ENCODE measurements at regions not wholly inside any gene's neighbourhood (a gene's known extent, or its start where the extent isn't known, plus 50 kb on each side); places are given as distances from the start of the nearest gene placed in this dataset.
A peak's percentile ranks its signal among the peaks of the same experiment; 100 is the strongest.

DNA sequence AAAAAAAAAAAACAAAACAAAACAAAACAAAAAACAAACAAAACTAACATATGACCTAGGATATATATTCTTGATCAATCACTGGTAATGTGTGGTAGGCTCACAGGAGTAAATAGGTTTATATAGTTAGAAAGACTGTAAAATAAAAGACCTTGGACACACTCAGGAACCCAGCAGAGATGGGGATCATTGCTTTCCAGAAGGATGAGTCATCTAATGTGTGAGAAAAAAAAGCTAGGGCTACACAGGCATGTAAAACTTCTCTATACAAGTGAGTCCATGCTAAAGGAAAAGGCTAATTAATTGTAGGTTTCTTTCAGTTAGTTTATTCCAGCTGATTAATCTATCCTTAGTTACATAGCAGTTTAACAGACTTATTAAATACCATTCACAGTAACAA, 710.3 kb upstream of the ARPP21 start:
- DNase-seq (ENCODE audit: low read depth, low spot score): peak; percentile 50
- no peak overlapping the region for H3K4me3 ChIP-seq (ENCODE audit: low read depth, low read length)
- in situ Hi-C loops (cut with HindIII; ENCODE audit: low sequenced_read_pairs): no loop called here
- TF ChIP-seq, protein P1, sequence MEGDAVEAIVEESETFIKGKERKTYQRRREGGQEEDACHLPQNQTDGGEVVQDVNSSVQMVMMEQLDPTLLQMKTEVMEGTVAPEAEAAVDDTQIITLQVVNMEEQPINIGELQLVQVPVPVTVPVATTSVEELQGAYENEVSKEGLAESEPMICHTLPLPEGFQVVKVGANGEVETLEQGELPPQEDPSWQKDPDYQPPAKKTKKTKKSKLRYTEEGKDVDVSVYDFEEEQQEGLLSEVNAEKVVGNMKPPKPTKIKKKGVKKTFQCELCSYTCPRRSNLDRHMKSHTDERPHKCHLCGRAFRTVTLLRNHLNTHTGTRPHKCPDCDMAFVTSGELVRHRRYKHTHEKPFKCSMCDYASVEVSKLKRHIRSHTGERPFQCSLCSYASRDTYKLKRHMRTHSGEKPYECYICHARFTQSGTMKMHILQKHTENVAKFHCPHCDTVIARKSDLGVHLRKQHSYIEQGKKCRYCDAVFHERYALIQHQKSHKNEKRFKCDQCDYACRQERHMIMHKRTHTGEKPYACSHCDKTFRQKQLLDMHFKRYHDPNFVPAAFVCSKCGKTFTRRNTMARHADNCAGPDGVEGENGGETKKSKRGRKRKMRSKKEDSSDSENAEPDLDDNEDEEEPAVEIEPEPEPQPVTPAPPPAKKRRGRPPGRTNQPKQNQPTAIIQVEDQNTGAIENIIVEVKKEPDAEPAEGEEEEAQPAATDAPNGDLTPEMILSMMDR (IDR thresholded peaks at IDR 0.05; ENCODE audit: low read depth, low read length): no peak

DNA sequence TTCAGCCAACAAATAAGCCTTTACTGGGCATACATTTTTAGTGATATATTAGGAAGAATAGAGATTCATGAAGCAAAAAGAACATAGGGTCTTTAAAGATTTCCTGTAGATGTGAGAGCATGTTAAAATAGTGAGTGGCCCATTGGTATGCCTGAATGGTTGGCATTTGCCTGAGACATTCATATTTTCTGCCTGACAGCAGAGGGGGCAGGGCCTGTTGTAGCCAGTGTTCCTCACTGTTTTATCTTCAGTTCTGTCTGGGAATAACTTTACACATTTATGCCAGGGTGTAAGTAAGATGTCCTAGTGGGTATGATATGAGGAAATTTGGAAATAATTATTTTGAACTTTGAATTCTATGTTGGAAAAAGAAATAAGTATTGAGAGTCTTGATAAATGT, 704.7 kb upstream of the ARPP21 start:
- TF ChIP-seq, protein P1 (IDR thresholded peaks at IDR 0.05; ENCODE audit: low read depth, low read length): no peak
- H3K4me3 ChIP-seq (ENCODE audit: low read depth, low read length): no peak overlapping the region
- DNase-seq (ENCODE audit: low read depth, low spot score): no peak
- in situ Hi-C loops (cut with HindIII; ENCODE audit: low sequenced_read_pairs): no loop called here

DNA sequence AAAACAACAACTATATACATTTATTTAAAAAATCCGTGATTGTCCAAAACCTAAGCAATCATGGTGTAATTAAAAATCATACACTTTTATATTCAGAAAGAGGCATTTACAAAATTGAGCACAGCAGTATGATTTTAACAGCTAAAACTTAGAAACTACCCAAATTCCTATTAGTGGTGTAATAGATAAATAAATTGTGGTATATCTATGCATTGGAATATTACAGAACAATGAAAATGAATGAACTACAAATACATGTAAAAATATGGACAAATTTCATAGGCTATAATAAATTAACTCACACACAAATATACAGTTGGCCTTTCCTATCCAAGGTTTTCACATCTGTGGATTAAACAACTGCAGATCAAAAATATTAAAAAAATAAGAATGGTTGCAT, 700.5 kb upstream of the ARPP21 start:
- in situ Hi-C loops (cut with HindIII; ENCODE audit: low sequenced_read_pairs): no loop called here
- DNase-seq (ENCODE audit: low read depth, low spot score): no peak
- TF ChIP-seq, protein P1 (IDR thresholded peaks at IDR 0.05; ENCODE audit: low read depth, low read length): no peak
- no peak overlapping the region for H3K4me3 ChIP-seq (ENCODE audit: low read depth, low read length)

DNA sequence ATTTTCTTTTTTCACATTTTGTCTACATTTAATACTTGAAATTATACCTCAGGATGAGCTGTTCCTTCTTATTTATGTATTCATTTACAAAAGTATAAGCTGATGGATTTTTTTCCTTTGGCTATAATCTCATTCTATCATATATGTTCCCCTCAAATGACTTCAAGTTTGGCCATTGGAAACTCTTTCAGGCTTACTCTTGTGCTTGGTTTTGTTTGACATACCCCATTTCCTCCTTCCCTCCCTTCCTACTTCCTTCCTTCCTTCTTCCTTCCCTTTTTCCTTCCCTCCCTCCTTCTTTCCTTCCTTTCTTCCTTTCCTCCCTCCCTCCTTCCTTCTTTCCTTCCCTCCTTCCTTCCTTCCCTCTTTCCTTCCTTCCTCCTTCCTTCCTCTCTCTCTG, 697.1 kb upstream of the ARPP21 start:
- DNase-seq (ENCODE audit: low read depth, low spot score): no peak
- no peak overlapping the region for H3K4me3 ChIP-seq (ENCODE audit: low read depth, low read length)
- in situ Hi-C loops (cut with HindIII; ENCODE audit: low sequenced_read_pairs): no loop called here
- TF ChIP-seq, protein P1 (IDR thresholded peaks at IDR 0.05; ENCODE audit: low read depth, low read length): no peak

DNA sequence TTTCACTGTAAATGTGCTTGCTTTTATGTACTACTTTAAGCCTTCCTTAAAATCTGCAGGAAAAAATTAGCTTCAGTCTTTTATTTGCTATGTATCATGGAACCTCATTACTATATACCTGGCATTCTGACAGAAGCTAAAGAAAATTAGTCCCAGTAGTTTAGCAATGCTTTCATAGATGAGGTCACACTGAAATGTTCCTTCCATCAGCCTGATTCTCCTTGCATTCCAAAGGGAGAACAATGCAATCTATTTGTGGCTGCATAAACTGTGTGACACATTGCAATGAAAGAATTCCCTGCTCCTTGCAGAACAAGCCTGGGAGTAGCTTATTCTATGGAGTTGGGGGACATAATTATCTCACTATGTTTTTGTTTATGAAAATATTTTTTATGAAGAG, 691.5 kb upstream of the ARPP21 start:
- peak; percentile 91 for DNase-seq (ENCODE audit: low read depth, low spot score)
- TF ChIP-seq, protein P1 (IDR thresholded peaks at IDR 0.05; ENCODE audit: low read depth, low read length): no peak
- in situ Hi-C loops (cut with HindIII; ENCODE audit: low sequenced_read_pairs): no loop called here
- H3K4me3 ChIP-seq (ENCODE audit: low read depth, low read length): no peak overlapping the region

DNA sequence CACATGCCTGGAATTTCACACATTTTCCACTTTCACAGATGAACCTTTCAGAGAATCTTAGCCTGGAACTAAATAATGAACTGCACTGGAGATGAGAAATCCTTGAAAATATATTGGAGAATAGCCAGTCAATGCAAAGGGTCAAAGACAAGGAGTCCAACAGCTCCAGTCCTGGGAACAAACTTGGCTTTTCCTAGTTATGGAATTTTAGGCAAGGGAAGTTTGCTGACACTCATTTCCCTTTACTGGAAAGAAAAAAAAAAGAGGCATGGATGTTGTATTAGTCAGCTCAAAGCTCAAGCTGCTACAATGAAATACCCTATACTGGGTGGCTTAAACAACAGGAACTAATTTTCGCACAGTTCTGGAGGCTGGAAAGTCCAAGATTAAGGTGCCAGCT, 690.8 kb upstream of the ARPP21 start:
- peak; percentile 56 for DNase-seq (ENCODE audit: low read depth, low spot score)
- TF ChIP-seq, protein P1 (IDR thresholded peaks at IDR 0.05; ENCODE audit: low read depth, low read length): no peak
- H3K4me3 ChIP-seq (ENCODE audit: low read depth, low read length): no peak overlapping the region
- in situ Hi-C loops (cut with HindIII; ENCODE audit: low sequenced_read_pairs): no loop called here

DNA sequence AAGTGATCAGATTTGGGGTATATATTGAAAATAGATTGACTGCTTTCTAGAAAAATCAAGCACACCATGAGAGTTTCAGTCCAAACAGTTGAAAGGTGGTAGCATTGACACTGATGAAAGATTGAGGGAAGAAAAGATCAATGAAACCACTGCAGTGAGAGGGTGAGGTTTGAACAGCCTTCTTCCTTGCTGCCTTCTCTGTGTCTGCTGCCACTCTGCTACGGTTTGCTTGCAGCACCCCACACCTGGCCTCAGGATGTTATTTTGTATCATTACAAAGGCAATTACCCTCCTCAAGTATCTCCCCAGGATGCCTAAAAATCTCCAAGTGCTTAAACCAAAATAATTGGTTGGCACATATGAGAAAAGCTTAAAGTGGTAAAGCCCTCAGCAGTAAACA, 683.6 kb upstream of the ARPP21 start:
- DNase-seq (ENCODE audit: low read depth, low spot score): no peak
- TF ChIP-seq, protein P1 (IDR thresholded peaks at IDR 0.05; ENCODE audit: low read depth, low read length): no peak
- in situ Hi-C loops (cut with HindIII; ENCODE audit: low sequenced_read_pairs): no loop called here
- H3K4me3 ChIP-seq (ENCODE audit: low read depth, low read length): no peak overlapping the region
